ES-I3 (cell line): ENCODE measurements at regions not wholly inside any gene's neighbourhood (a gene's known extent, or its start where the extent isn't known, plus 50 kb on each side); places are given as distances from the start of the nearest gene placed in this dataset.
"Not testable (repeated sequence)": the region's sequence is repeated elsewhere in the genome, so short reads cannot be mapped to it uniquely, and the experiment has no call there.

Experiments
- H3K36me3 ChIP-seq: 2 replicates; pipeline ENCODE4 v1.6.1; 2013; ENCODE audit warnings: mild to moderate bottlenecking, low read length, control low read depth, moderate library complexity; ENCODE audit not compliant: insufficient read depth
- H3K4me1 ChIP-seq: 2 replicates; pipeline ENCODE4 v1.6.1; 2013; ENCODE audit warnings: mild to moderate bottlenecking, control low read depth, low read length; ENCODE audit not compliant: insufficient read depth
- H3K9ac ChIP-seq: 2 replicates; pipeline ENCODE4 v1.6.1; 2013; ENCODE audit warnings: low read depth, mild to moderate bottlenecking, low read length, moderate library complexity
- H3K9me3 ChIP-seq: 2 replicates; pipeline ENCODE4 v1.6.1; 2013; ENCODE audit warnings: mild to moderate bottlenecking, low read length, moderate library complexity; ENCODE audit not compliant: control insufficient read depth, insufficient read depth

DNA sequence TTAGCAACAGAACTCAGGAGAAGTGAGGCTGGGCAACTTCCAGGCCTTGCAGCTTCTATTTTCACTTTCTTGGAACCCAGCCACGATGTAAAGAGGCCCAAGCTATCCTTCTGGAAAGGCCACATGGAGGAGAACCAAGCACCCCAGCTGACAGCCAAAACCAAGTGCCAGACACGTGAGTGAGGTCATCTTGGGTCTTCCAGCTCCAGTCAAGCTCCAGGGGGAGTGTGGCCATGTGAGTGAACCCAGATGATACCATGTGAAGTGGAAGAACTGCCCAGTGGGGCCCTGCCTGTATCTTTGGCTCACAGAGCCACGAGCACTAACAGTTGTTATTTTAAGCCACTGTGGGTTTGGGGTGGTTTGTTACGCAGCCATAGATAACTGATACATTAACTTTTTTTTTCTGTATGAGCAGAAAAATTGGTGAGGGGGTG is 126.8 kb upstream of the MAP1LC3B2 start:
- no peaks in the 10 kb centered on the region for H3K9me3 ChIP-seq
- H3K36me3 ChIP-seq: no peaks in the 10 kb centered on the region
- peaks cover 29% of the 10 kb centered on the region for H3K4me1 ChIP-seq
- no peak overlapping the region for H3K9ac ChIP-seq

- Histone ChIP-seq H3K9me3 (no peaks in the 10 kb centered on the region), H3K4me1 (peaks cover 26% of the 10 kb centered on the region), H3K36me3 (no peaks in the 10 kb centered on the region), H3K9ac (no peak overlapping the region)
Measured at GRCh38 chr12:116433249-116433648, 125.9 kb upstream of the MAP1LC3B2 start.

DNA sequence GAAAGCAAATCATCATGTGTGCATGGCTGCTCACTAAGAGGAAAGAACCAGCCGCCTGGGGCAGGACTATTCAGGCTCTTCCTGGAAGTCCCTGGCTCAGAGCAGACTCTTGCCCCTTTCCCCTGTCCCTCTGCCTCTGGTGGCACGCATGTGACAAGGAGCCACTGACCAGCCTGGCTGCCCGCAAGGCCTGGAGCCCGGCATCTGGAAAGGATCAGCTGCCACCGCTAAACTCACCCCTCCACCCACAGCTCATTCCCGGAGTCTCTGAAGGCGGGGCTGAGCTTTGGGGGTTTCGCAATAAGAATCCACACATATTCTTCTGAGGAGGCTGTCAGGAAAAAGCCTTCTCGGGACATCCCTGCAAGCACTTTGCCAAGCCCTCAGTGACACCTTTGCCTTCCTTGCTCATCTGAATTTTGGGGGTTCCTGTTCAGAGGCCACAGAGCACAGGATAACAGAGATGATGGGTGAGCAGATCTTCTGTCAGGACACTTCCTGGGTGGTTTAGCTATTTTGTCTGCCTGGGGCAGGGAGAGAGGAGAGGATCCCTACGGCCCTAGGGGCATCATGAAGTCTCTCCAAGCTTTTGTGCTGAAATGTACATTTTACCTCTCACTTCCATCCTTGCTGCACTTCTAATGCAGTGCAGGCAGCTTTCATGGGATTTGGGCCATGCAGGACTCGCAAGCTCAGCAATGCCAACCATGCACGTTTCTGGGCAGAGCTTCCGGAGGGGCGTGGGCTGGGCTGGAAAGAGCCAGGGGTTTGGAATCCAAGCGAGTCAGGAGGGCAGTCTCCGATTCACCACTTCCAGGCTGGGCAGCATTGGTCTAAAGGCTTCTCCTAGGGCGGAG is 124.8 kb upstream of the MAP1LC3B2 start:
- H3K36me3 ChIP-seq: no peaks in the 10 kb centered on the region
- peaks cover 19% of the 10 kb centered on the region for H3K4me1 ChIP-seq
- peak overlapping the region; percentile 30; the same call in 1 of the 2 replicates for H3K9ac ChIP-seq
- H3K9me3 ChIP-seq: no peaks in the 10 kb centered on the region

- no peaks in the 10 kb centered on the region for H3K9me3 ChIP-seq
- no peaks in the 10 kb centered on the region for H3K36me3 ChIP-seq
- peaks cover 20% of the 10 kb centered on the region for H3K4me1 ChIP-seq
- no peak overlapping the region for H3K9ac ChIP-seq
Measured at GRCh38 chr12:116435984-116436383, 123.2 kb upstream of the MAP1LC3B2 start.

GRCh38 chr12:116436561-116437249 is 122.5 kb upstream of the MAP1LC3B2 start:
- H3K9ac ChIP-seq: no peak overlapping the region
- peaks cover 19% of the 10 kb centered on the region for H3K4me1 ChIP-seq
- H3K36me3 ChIP-seq: no peaks in the 10 kb centered on the region
- H3K9me3 ChIP-seq: no peaks in the 10 kb centered on the region

GRCh38 chr12:116441292-116441691 is 117.9 kb upstream of the MAP1LC3B2 start:
- Histone ChIP-seq H3K4me1 (peaks cover 7% of the 10 kb centered on the region; the same call in 1 of the 2 replicates), H3K36me3 (no peaks in the 10 kb centered on the region), H3K9ac (no peak overlapping the region), H3K9me3 (no peaks in the 10 kb centered on the region)

GRCh38 chr12:116442304-116442703 is 116.9 kb upstream of the MAP1LC3B2 start:
- H3K9ac ChIP-seq: no peak overlapping the region
- peaks cover 7% of the 10 kb centered on the region; the same call in 1 of the 2 replicates for H3K4me1 ChIP-seq
- H3K9me3 ChIP-seq: no peaks in the 10 kb centered on the region
- no peaks in the 10 kb centered on the region for H3K36me3 ChIP-seq

DNA sequence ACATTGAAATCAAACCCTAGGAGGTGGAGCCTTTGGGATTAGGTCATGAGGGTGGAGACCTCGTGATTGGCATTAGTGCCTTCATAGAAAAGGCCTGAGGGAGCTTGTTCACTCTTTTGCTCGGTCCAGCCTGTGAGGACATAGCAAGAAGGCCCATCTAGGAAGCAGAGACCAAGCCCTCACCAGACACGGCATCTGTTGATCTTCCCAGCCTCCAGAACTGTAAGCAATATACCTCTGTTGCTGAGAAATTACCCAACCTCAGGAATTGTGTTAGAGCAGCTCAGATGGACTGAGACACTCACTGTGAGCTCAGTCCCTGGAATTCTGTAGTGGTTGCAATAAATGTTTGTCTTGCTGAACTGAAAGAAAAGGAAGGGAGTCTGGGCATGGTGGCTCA is 116.2 kb upstream of the MAP1LC3B2 start:
- no peaks in the 10 kb centered on the region for H3K9me3 ChIP-seq
- H3K4me1 ChIP-seq: peaks cover 7% of the 10 kb centered on the region; the same call in 1 of the 2 replicates
- H3K9ac ChIP-seq: no peak overlapping the region
- H3K36me3 ChIP-seq: no peaks in the 10 kb centered on the region

DNA sequence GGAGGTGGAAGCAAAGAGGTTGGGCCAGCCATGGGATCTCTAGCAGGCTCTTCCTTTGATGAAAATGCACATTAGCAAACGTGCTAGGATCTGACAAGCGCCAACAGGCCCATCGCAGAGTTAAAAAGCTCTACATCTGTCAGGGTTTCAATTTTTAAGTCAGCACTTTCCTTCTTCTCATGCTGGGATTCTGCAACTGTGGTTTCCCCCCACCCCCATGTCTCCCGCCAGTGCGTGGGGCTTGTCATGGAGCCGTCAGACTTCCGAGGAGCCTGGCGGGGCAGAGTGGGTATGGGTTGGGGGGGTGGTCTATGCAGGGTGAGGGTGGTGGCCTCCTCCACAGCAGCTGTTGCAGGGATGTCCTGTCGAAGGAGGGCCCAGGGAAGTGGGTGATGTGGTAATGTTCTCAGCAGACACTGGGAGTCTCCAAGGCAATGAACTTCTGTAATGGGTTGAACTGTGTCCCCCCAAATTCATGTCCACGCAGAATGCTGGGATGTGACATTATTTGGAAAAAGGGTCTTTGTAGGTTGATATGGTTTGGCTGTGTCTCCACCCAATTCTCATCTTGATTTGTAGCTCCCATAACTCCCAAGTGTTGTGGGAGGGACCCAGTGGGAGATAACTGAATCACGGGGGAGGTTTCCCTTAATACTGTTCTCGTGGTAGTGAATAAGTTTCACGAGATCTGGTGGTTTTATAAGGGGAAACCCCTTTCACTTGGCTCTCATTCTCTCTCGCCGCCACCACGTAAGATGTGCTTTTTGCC is 115.2 kb upstream of the MAP1LC3B2 start:
- H3K4me1 ChIP-seq: peaks cover 7% of the 10 kb centered on the region; the same call in 1 of the 2 replicates
- H3K36me3 ChIP-seq: no peaks in the 10 kb centered on the region
- no peaks in the 10 kb centered on the region for H3K9me3 ChIP-seq
- no peak overlapping the region for H3K9ac ChIP-seq

DNA sequence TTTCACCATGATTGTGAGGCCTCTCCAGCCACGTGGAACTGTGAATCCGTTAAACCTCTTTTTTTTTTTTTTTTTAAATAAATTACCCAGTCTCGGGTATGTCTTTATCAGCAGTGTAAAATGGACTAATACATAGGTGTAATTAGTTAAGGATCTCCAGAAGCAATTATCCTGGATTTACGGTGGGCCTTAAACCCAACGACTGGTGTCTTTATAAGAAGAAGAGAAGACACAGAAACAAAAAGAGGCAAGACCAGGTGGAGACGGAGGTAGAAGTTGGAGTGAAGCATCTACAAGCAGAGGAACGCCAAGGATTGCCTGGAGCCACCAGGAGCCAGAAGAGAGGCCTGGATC is 114.6 kb upstream of the MAP1LC3B2 start:
- peaks cover 7% of the 10 kb centered on the region; the same call in 1 of the 2 replicates for H3K4me1 ChIP-seq
- no peaks in the 10 kb centered on the region for H3K36me3 ChIP-seq
- no peak overlapping the region for H3K9ac ChIP-seq
- H3K9me3 ChIP-seq: no peaks in the 10 kb centered on the region

DNA sequence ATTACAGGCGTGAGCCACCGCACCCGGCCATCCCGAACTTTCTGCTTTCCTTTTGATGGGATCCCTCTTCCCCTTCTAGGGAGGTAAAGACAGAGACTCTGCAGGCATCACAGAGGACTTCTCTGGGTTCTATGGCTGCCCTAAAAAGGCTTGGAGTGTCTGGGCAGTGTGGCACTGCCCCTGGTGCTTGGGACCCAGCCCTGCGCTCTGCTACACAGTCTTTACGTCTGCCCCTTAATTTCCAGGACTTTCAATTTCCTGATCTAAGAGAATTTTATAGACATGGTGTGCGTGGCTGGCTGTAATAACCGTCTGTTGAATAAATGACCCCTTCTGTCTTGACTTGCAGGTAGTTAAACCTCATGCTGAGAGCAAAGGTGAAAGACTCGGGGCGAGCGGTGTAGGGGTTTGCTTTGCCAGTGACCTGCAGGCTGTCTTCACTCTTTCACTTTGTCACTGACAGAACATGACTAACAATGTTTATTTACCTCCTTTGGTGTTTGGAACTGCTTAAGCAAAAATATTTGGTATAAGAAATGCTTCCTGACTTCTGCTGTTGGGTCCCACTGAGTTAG is 110.9 kb upstream of the MAP1LC3B2 start:
- no peaks in the 10 kb centered on the region; the same call in 1 of the 2 replicates for H3K4me1 ChIP-seq
- no peaks in the 10 kb centered on the region for H3K36me3 ChIP-seq
- H3K9me3 ChIP-seq: no peaks in the 10 kb centered on the region
- H3K9ac ChIP-seq: no peak overlapping the region

GRCh38 chr12:116450406-116450910 is 108.7 kb upstream of the MAP1LC3B2 start:
- Histone ChIP-seq H3K36me3 (no peaks in the 10 kb centered on the region), H3K9ac (no peak overlapping the region)

GRCh38 chr12:116452975-116453374 is 106.2 kb upstream of the MAP1LC3B2 start:
- not testable (repeated sequence) for H3K9ac ChIP-seq, H3K36me3 ChIP-seq, H3K9me3 ChIP-seq
- H3K4me1 ChIP-seq: peaks cover 19% of the 10 kb centered on the region

More at GRCh38 chr12:116450406-116450910, 108.7 kb upstream of the MAP1LC3B2 start:
- Histone ChIP-seq H3K4me1 (peaks cover 10% of the 10 kb centered on the region; the same call in 1 of the 2 replicates), H3K9me3 (no peaks in the 10 kb centered on the region)

GRCh38 chr12:116453631-116454030 is 105.5 kb upstream of the MAP1LC3B2 start:
- H3K9ac ChIP-seq: no peak overlapping the region
- H3K4me1 ChIP-seq: peaks cover 20% of the 10 kb centered on the region
- no peaks in the 10 kb centered on the region for H3K9me3 ChIP-seq
- no peaks in the 10 kb centered on the region for H3K36me3 ChIP-seq
